IMR-90 (cell line): ENCODE measurements at regions not wholly inside any gene's neighbourhood (a gene's known extent, or its start where the extent isn't known, plus 50 kb on each side); places are given as distances from the start of the nearest gene placed in this dataset.

Source experiments
- CHD1 ChIP-seq: IDR thresholded peaks from 2 replicates; pipeline ENCODE4 v1.6.1; 2012; ENCODE audit warnings: low read depth, low read length, improper control_type of control experiment
- CTCF ChIP-seq: conservative IDR thresholded peaks from 2 replicates; pipeline ENCODE4 v1.5.1; 2012; ENCODE audit warnings: mild to moderate bottlenecking, low read depth, low read length, improper control_type of control experiment
- FOS ChIP-seq: fragments of 150-350 bp; IDR thresholded peaks from 2 replicates; pipeline ENCODE4 v1.6.1; 2016; ENCODE audit warnings: low read depth, low read length
- POLR2A ChIP-seq: IDR thresholded peaks from 2 replicates; pipeline ENCODE4 v1.6.1; 2012; ENCODE audit warnings: mild to moderate bottlenecking, low read depth, low read length
- RAD21 ChIP-seq: IDR thresholded peaks from 2 replicates; pipeline ENCODE4 v1.6.1; 2012; ENCODE audit warnings: low read length, improper control_type of control experiment
- RFX5 ChIP-seq: IDR thresholded peaks from 2 replicates; pipeline ENCODE4 v1.8.0; 2012; ENCODE audit warnings: low read depth, mild to moderate bottlenecking, low read length, moderate library complexity
- SMC3 ChIP-seq: fragments of 150-350 bp; IDR thresholded peaks from 2 replicates; pipeline ENCODE4 v1.6.1; 2016; ENCODE audit warnings: low read depth, mild to moderate bottlenecking, antibody characterized with exemption, low read length, moderate library complexity

DNA sequence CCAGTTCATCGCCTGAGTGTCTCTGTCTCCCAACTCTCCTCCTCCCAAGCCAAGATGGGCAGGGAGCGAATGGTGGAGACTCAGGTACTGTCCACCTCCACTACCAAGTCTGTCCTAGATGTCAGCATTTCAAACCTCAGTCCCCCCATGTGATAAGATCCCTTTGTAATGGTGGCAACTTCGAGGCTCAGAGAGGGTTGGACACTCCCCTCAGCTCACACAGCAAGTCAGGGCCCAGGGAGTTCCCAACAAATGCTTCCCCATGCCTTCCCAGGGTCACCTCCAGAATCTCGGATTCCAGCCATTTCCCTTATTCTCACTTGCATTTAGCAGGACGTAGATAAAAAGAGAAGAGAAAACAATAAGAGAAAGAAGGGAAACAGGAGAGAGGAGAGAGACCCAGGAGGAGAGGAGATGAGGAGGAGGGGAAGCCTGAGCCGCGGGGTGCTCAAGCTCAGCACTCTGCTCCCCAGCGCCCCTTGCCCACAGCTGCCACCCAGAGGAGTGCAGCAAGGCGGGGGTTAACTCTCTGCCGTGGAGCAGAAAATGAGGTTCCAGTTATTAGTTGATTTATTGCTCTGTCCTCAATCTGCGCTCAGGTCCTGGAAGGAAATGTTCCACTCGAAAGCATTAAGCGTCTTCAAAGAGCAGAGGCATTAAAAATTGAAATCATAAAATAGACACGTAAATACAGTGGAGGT, 84.1 kb upstream of the LINGO1 start:
- TF ChIP-seq POLR2A (no peak), CTCF (no peak), RAD21 (no peak), RFX5 (no peak), CHD1 (no peak), SMC3 (no peak), FOS (no peak)
